Activated CD4-positive, alpha-beta T cell treated with anti-CD3 and anti-CD28 coated beads, Interleukin-2, amount 50 U/mL, for 4 hours (primary cell): ENCODE measurements at regions not wholly inside any gene's neighbourhood (a gene's known extent, or its start where the extent isn't known, plus 50 kb on each side); places are given as distances from the start of the nearest gene placed in this dataset.

Source experiments
- DNase-seq, 2 experiments: peaks; one replicate each; pipeline ENCODE4 v3.0.0-alpha.2; 2020

DNA sequence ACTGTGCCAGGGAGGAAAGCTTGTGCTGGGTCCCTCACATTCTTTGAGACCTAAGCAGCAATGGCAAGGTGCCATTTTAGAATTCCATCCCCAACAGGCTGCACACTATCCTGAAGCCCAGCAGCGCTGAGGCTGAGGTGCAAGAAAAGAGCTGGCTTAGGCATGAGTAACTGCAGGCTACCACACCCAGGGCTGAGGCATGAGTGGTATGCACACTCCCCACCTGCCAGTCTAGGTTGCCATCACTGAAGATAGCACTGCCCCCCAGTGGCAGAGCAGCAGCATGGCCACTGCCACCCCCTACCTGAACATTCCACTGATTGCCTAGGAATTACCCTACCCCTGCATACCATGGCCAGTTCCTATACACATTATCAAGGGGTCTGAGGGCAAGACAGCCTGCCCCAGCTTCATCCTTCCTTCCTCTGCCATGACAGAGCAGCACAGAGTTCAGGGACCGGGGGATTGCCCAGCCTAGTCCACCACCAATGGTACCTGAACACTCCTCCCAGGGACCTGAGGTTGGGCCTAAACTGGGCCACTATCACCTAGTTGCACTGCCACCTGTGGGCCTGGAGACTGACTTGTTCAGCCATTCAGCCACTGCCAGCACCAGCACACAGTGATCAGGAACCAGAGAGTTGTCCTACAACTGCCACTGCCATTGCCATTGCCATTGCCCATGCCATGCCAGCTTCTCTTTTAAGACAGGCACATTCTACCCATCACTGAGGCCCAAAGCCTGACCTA lies 129.8 kb downstream of the SATB1 start:
- no peak for DNase-seq

DNA sequence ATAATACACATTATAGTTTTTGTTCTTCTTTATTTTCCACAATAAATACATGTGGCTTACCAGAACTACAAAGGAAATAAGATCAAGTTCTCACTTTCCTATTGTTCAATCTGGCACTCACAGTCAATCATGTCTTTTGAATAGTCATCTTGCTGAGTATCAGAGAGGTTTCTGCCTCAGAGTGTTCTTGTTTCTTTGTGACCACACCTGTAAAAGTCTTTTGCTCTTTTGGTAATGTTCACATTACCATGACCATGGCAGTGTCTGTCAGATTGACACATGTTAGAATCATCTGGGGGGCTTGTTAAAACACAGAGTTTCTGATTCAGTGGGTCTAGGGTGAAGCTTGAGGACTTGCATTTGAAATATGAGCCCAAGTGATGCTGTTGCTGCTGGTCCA lies 135.0 kb downstream of the SATB1 start:
- DNase-seq, result no peak

DNA sequence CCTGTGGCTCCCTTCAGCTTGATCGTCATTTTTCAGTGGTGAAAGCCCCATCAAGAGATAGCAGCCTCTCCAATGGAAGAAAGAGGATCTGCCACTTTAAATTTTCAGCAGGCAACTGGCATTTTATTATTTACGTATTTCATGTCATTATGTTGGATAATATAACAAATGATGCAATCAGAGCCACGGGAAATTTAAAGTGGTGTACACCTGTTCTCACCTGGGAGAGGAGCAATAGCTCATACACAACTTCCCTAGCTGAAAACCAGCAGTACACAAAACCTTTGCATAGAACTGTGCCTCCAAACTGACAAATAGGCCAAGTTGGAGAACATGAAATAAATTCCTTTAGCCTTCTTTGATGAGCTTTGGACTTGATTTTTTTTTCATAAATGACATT lies 136.9 kb downstream of the SATB1 start:
- DNase-seq, result no peak

DNA sequence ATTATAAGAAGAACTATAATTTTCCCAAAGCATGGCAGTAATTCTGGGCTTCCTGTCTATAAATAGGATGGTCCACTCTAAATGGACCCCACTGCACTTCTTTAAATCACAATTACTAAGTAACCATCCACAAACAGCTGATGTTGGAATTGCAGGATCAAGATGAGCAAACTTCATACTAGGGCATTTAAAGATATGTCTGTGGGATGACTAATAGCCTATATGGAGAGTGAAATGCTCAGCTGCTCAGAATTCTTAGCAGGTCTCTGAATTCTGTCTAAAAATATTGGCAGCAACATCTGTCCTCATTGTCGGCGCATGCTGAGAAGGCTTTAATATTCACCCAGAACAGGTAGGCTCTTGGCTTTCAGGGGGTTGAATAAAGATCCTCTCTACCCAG lies 140.4 kb downstream of the SATB1 start:
- no peak for DNase-seq

DNA sequence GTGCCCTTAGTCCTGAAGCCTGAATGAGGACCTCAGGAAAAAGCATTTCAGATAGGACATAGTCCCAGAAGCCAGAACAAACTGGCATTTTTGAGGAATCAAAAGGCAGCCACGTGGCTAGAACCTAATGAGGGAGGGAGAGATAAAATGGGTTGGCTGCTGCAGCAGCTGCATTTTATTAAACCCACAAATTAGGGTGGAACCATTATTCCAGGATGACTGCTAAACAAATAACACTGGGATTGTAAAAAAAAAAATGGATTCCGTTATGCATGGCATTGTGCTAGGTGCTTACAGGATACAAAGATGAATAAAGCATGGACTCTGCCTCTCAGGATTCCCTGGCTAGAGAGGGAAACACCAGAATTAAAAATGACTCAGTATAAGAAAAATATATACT lies 141.5 kb downstream of the SATB1 start:
- no peak for DNase-seq

DNA sequence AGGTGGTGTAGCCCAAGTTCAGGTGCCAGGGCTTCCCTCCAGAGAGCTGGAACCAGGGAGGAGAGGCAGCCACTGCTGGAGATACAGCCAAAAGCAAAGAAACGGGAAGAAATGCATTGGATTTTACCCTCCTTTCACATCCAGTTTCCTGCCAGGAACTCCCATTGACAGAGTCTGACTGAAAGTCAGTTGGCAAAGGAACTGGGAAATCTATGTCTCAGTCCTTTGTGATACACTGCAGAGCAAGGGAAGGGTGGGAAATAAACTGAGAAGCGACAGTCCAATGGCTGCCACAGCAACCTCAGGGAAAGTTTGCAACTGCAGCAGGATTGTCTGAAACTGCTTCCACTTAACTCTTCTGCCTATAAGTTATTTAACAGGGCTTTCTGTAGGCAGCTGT lies 142.6 kb downstream of the SATB1 start:
- DNase-seq, result no peak

DNA sequence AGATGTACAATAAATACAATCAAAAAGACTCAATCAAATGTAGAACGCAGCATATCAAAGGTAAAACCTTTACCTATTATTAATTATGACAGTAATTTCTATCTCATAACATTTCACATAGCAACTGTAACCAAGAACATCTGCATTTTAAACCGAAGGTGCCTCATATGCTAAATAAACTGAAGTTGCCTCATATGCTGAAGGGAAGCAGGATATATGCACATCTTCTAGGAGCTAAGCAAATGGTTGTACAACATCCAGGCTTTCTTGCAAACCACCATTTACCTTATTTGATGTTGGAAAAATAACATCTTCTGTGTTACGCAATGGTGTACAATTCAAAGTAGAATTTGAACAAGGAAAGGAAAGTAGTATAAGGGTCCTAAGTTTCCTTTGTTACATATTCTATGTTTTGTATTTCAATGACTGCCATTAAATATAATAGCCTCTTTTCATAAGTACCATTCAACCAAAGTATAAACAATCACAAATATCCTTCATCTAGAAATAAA lies 145.9 kb downstream of the SATB1 start:
- DNase-seq, result no peak

DNA sequence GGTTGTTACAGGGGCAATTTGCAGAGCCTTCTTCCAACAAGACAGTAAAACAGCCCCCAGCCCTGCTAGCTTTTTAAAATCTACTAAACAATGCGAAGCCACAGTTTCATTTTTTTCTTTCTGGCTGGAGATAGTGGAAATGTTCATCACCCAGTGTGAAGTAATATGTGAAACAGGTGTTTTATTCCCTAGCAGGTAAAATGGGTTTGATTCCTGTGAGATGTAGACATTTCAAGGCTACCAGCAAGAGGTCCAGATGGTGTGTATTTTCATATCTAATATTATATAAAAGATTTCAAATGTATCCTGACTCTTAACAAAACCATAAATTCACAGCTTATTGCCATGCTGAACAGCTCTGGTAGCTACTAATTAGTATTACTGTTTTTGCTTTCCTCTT lies 160.3 kb downstream of the SATB1 start:
- DNase-seq, result no peak

DNA sequence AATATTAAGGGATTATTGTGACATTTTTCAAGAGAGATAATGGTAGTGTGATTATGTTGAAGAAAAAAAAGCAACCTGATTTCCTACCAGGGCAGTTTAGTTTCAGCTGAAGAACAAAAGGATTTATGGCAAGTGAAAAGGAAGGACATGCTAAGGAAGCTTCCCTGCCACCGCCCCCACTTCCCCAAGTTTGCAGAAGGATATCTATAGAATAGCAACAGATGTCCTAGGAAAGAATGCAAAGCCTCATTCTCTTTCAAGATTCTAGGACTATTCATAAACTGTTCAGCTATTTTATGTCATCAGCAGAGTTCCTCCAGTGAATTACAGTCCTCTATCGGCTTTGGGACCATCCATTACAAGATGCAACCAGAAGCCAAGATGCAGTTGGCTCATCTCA lies 160.8 kb downstream of the SATB1 start:
- DNase-seq, result no peak

DNA sequence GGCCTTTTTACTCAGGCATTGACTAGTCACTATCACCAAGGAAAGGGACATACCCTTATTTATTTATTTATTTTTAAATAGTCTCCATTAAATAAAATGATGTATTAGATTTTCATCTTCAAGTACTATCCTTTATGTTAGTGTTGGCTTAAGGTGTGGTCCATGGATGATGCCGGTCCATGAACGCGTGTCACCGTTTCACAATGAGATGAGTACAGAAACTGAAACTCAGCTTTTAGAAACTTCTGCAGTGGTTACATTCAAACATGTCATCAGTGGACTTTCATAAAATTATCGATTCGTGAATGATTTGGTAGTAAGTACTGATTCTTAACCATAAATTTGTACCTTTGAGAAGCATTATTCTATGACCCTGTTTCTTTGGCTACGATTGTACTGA lies 166.6 kb downstream of the SATB1 start:
- no peak for DNase-seq

DNA sequence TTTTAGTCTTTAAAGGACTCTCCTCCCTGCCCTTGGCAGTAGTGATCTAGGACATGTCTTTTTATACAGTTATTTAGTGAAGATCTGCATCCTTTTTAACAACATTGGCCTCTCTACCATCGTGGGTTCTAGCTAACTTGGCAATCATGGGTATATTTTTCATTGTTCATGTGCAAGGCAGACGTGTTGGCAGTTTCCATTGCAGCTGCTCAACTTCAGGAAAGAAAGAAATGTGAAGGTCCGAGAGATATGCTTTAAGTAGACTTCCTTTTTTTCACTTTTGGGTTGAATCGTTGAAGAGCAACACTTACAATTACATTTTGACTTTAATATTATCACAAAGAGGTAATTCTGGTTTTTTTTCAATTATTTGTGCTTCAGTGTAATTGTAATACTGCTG lies 172.6 kb downstream of the SATB1 start:
- no peak for DNase-seq

DNA sequence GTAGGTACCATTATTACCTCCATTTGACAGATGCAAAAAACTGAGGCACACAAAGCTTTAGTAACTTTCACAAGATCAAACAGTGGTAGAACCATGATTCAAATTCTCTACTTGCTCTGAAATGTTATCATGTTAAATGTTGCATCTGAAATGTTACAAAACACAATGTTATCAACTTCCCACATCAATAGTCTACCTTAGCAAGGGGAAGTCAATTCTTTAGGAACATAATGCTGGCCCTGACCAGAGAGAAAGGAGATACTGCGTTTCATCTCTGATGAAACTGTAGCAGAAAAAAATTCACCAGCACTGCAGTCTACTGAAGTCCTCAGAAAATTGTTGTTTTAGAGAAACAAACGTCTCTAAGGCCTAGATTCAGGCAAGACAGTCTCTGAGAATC lies 174.1 kb downstream of the SATB1 start:
- DNase-seq, result no peak

DNA sequence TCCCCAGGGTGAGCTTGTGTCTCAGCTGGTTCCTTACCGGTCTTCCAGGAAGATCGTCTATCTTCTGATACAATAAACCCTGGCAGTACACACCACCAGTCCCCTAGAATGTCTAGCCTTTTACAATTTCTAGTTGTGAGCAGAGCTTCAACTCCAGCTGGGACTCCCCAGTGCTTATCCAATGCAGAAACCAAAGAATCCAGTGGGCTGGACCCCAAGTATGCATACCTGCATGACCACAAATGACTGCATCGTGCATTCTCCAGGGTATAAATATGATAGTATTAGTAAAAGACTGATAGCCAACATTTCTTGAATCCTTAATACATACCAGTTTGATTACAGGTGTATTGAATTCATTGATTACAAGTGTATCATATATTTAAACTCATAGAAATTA lies 176.0 kb downstream of the SATB1 start:
- DNase-seq, result no peak

DNA sequence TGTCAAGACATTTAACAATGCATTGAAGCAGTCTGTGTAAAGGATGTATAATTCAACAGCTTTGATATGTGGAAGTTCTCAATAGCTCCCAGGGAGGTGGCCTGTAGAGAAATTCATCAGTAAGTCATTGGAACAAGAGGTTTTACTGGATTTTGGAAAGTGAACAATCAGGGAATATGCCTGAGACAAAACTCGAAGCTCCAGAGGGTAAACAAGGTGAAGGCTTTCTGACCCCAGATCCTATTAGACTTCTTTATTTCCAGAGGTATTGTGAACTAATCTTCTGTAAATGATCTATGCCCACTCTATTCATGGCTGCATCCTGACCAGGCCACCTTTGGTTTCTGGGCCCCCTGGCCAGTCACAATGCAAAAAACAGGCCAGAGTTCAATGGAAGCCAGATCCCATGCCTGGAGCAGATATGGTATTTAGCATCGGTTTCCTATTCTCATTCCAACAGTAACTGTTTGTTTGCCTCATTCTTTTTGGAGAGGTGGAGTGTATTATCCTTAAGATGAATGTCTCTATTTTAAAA lies 177.3 kb downstream of the SATB1 start:
- DNase-seq, result no peak

DNA sequence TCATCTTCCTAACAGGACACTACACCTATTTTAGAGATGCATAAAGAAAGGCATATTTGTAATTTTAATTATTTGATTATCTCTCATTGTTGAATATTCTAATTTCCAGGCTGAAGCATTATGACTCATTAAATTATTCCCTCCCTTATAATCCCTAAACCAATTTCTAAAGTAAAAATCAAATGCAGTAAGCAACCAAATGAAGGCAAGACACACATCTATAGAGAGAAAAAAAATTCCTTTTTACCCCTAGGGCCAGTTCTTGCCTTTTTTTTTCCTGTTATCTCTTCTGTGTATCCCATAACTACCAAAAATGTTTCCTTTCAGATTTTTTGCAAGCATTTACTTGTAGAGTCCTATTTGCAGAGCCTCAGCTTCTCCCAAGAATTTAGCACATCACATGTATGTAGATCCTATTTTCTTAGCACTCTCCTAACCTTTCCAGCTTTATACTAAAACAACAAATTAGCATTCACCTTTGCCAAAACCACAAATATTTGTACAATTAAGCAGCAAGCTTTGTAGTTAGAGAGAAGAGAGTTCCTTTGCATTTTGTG lies 177.9 kb downstream of the SATB1 start:
- DNase-seq, result no peak

DNA sequence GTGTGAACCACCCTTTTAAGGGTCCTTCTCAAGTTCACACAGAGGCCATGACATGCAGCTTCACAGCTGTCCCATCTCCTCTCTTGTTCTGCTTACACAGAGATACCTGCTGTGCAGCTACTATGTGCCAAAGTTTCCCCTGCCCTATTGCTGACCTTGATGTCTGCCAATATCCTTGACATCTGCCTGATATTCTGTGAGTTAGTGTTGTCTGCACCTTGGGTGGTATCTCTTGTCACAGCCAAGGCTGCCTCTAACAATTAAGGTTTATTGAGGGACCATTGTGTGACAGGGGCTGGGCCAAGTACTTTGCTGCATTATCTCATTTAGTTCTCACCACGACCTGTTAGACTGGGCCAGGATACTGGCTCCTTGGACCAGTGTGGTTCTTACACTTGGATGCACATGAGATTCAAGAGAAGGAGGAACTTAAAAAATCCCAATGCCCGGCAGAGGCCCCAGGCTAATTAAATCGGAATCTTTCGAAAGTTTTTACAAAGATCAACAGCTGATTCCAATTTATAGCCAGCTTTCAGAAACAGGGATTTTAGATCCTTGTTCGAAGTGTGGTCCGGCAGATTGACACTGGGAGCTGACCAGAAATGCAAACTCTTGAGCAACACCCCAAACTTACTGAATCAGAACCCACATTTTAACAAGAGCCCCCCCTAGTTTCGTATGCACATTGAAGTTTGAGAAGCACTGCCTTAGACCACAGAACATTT lies 178.6 kb downstream of the SATB1 start:
- no peak for DNase-seq

DNA sequence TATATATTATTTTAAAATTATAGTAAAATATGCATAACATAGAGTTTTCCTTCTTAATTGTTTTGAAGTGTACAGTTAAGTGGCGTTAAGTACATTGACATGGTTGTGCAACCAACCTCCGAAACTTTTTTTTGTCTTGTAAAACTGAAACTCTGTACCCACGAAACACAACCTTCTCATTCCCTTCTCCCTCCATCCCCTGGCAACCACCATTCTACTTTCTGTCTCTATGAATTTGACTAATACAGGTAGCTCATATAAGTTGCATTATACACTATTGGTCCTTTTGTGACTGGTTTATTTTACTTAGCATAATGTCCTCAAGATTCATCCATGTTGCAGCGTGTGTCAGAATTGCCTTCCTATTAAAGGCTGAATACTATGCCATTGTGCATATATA lies 179.4 kb downstream of the SATB1 start:
- DNase-seq, result no peak

DNA sequence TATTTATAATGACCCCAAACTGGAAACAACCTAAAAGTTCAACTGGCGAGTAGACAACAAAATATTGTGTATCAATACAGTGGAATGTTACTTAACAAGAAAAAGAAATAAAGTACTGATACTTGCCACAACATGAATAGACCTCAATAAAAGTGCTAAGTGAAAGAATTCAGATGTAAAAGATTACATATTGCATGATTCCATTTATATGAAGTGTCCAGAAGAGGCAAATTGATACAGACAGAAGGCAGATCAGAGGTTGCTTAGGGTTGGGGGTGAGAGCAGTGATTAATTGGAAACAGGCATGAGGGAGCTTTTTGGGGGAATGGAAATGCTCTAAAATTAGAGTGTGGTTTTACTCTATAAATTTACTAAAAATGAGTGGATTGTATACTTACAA lies 183.3 kb downstream of the SATB1 start:
- DNase-seq, result no peak

DNA sequence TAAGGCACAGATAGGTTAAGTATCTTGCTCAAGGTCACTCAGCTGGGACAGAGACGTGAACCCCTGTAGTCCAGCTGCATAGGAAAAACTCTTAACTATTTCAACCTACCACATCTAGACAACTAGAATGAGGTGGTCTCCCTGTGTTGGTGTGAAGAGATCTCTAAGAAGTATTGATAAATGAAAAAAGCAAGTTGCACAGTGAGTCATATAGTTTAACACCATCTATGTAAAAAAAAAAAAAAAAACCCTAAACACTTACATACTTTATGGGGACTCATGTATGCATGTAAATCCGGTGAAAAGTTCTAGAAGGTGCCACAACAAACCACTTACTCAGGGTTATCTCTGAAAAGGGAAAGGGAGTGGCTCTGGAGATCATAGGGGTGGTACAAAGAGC lies 185.5 kb downstream of the SATB1 start:
- no peak for DNase-seq

DNA sequence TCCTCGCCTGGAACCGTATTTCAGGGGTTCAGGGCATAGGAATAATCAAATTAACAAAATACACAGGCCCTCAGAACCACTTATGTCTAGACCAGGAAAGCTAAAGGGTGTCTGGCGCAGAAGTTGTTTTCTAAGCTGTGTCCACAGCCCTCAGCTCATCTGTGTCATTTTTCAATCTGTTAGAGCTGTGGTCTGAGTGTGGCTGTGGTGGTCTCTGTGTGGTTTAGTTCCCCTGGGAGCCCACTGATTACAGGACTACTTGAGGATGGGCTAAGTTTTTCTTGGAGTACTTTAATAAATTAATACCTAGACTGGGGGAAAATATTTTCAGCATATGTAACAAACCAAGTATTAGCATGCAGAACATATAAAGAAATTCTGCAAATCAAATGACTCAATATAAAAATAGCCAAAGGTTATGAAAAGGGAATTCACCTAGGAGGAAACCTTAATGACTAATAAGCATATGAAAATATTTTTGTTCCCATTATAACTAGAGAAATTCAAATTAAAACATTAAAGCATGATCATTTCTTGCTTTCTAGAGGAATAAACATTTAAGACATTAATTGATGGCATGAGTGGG lies 186.3 kb downstream of the SATB1 start:
- DNase-seq, result no peak

DNA sequence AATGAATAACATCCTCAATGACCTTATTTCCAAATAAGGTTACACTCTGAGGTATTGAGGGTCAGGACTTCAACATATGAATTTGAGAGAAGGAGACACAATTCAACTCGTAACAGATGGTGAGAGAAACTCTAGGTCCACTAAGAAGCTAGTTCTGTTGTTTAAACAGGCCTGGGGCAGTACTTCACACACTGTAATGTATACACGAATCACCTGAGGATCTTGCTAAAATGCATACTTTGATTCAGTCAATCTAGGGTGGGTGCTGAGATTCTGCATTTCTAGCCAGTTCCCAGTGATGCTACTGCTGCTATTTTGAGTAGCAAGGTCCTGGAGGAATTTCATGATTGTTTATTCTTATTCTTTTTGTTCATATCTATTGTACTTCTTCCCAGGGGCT lies 186.8 kb downstream of the SATB1 start:
- no peak for DNase-seq

DNA sequence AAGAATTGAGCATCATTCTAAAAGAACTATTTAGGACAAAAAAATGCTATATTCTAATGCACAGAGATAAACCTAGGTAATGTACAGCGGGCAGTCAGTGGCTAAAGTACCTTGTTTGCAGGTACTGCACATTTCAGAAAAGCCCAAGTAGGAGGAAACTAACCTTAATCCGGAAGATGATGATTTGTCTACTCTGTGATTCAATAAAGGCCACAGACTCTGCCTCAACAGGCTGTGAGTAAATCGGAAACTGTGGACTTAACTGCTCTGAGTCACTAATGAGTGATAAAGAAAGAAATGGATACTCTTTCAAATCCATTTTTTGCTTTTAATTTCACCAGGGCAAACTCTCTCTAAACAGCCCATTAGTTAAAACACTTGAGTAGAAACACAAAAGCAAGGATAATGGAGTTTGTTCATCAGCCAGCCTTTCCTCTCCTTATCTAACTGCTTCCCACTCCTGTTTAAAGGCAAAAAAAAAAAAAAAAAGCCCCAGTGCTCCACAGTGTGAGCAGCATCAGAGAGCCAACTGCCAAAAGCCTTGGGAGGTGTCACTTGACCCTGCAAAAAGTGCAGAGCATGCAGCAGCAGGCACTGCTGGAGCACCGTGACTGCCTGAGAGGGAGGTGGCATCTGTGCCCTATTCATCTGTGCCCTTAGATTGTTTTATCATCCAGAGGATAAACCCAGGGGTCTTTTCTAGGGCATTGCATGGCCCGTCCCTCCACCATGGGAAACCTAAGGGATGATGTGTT lies 187.7 kb downstream of the SATB1 start:
- no peak for DNase-seq

DNA sequence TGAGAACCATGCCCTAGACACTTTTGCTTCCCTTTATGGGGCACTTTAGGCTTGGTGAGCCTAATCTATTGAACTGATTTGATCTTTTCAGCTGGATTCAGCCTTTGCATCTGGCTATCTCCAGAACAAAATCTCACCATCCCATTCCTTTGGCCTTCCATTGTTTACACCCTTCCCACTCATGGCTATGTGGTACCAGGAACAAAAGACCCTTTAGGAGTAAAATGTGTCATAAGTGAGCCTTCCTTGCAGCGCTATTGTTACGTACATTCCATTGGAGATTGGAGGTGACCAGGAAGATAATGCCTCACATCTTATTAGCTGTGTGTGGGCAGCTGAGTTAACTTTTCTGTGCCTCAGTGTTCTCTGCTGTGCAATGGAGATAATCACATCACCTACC lies 188.4 kb downstream of the SATB1 start:
- DNase-seq, result no peak
